OCI-LY3 (cell line): ENCODE measurements at regions not wholly inside any gene's neighbourhood (a gene's known extent, or its start where the extent isn't known, plus 50 kb on each side); places are given as distances from the start of the nearest gene placed in this dataset.

Source experiments
- H2AFZ ChIP-seq: fragments of 200-600, 300-600 bp; shearing (Covaris generic); 2 replicates; pipeline ENCODE4 v1.6.0; 2014; ENCODE audit warnings: antibody characterized with exemption, low read depth, low read length
- H3K27ac ChIP-seq: fragments of 200-600, 300-600 bp; sonication (generic); 2 replicates; pipeline ENCODE4 v1.5.1; 2014; ENCODE audit warnings: mild to moderate bottlenecking, low read length, moderate library complexity, mixed read lengths
- H3K27me3 ChIP-seq: fragments of 200-600, 300-600 bp; sonication (generic); 2 replicates; pipeline ENCODE4 v1.6.1; 2014; ENCODE audit warnings: low read depth, low read length, mixed read lengths
- H3K36me3 ChIP-seq: fragments of 200-600, 300-600 bp; sonication (generic); replicated peaks from 2 replicates; pipeline ENCODE3; 2014; ENCODE audit warnings: low read depth, low read length, mixed read lengths
- H3K4me1 ChIP-seq: fragments of 300-600, 200-600 bp; sonication (generic); 2 replicates; pipeline ENCODE4 v1.6.1; 2014; ENCODE audit warnings: low read length, mixed read lengths
- H3K4me2 ChIP-seq: fragments of 200-600, 300-600 bp; sonication (generic); 2 replicates; pipeline ENCODE4 v1.6.1; 2014; ENCODE audit warnings: low read length, mixed read lengths
- H3K4me3 ChIP-seq: fragments of 300-600, 200-600 bp; sonication (generic); 2 replicates; pipeline ENCODE4 v1.5.1; 2014; ENCODE audit warnings: antibody characterized with exemption, mild to moderate bottlenecking, low read length, moderate library complexity
- H3K79me2 ChIP-seq: fragments of 300-600, 200-600 bp; shearing (Covaris generic); 2 replicates; pipeline ENCODE4 v1.6.1; 2014; ENCODE audit warnings: mild to moderate bottlenecking, low read length, mixed read lengths
- H3K9ac ChIP-seq: fragments of 300-600, 200-600 bp; shearing (Covaris generic); 2 replicates; pipeline ENCODE4 v1.6.0; 2014; ENCODE audit warnings: mild to moderate bottlenecking, low read length, moderate library complexity
- H3K9me3 ChIP-seq: fragments of 200-600, 300-600 bp; shearing (Covaris generic); 2 replicates; pipeline ENCODE4 v1.6.1; 2014; ENCODE audit warnings: low read length, mixed read lengths; ENCODE audit not compliant: insufficient read depth
- H4K20me1 ChIP-seq: fragments of 200-600, 300-600 bp; sonication (generic); 2 replicates; pipeline ENCODE4 v1.6.1; 2016; ENCODE audit warnings: low read length, mixed read lengths; ENCODE audit not compliant: insufficient read depth
- CTCF ChIP-seq: fragments of 200-600, 300-600 bp; sonication (generic); IDR thresholded peaks from 2 replicates; pipeline ENCODE4 v1.5.1; 2014; ENCODE audit warnings: antibody characterized with exemption, low read length, low read depth
- EZH2phosphoT487 ChIP-seq: fragments of 200-600 bp; shearing (Covaris generic); IDR thresholded peaks from 2 replicates; pipeline ENCODE4 v1.6.1; 2018; ENCODE audit warnings: antibody characterized with exemption, mixed run types, low read depth

DNA sequence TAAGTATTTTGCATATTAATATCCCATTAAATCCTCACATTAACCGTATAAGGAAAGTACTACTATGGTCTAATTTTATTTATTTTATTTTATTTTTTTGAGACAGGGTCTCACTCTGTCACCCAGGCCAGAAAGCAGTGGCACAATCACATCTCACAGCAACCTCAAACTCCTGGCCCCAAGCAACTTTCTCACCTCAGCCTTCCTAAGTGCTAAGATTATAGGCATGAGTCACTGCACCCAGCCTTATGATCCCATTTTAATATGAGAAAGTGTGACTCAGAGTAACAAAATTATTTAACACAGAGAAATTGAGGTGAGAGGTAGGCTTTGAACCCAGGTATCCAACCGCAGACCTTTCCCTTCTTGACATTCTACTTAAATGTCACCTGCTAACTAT, 330.0 kb upstream of the POU3F3 start:
- H3K9ac ChIP-seq: no peak overlapping the region
- H3K4me2 ChIP-seq: no peak overlapping the region
- no peaks in the 10 kb centered on the region for H3K4me1 ChIP-seq
- H3K27me3 ChIP-seq: 0 out of 2 replicates have a peak, but pooled peaks cover 10% of the 10 kb centered on the region
- H3K79me2 ChIP-seq: no peaks in the 10 kb centered on the region
- H3K27ac ChIP-seq: no peak overlapping the region
- H2AFZ ChIP-seq: no peak overlapping the region
- no peak overlapping the region for H3K4me3 ChIP-seq
- no peaks in the 10 kb centered on the region for H4K20me1 ChIP-seq
- no peak for TF ChIP-seq EZH2phosphoT487
- no peak for TF ChIP-seq CTCF
- no peaks in the 10 kb centered on the region for H3K36me3 ChIP-seq
- no peaks in the 10 kb centered on the region for H3K9me3 ChIP-seq

- Histone ChIP-seq H3K4me1 (no peaks in the 10 kb centered on the region), H3K27ac (no peak overlapping the region), H3K79me2 (no peaks in the 10 kb centered on the region), H2AFZ (no peak overlapping the region), H4K20me1 (no peaks in the 10 kb centered on the region), H3K4me2 (no peak overlapping the region), H3K9ac (no peak overlapping the region), H3K9me3 (no peaks in the 10 kb centered on the region), H3K36me3 (no peaks in the 10 kb centered on the region), H3K27me3 (no peaks in the 10 kb centered on the region), H3K4me3 (no peak overlapping the region)
- TF ChIP-seq CTCF: no peak
- TF ChIP-seq EZH2phosphoT487: no peak
Observed at GRCh38 chr2:104528101-104528500, 325.8 kb upstream of the POU3F3 start.

GRCh38 chr2:104531122-104531521, 322.8 kb upstream of the POU3F3 start:
- Histone ChIP-seq H3K27me3 (no peaks in the 10 kb centered on the region), H3K4me3 (no peak overlapping the region), H2AFZ (no peak overlapping the region), H3K4me2 (no peak overlapping the region), H3K79me2 (no peaks in the 10 kb centered on the region), H3K9ac (no peak overlapping the region), H3K4me1 (no peaks in the 10 kb centered on the region), H3K36me3 (no peaks in the 10 kb centered on the region), H4K20me1 (no peaks in the 10 kb centered on the region), H3K9me3 (no peaks in the 10 kb centered on the region), H3K27ac (no peak overlapping the region)
- no peak for TF ChIP-seq CTCF
- no peak for TF ChIP-seq EZH2phosphoT487

DNA sequence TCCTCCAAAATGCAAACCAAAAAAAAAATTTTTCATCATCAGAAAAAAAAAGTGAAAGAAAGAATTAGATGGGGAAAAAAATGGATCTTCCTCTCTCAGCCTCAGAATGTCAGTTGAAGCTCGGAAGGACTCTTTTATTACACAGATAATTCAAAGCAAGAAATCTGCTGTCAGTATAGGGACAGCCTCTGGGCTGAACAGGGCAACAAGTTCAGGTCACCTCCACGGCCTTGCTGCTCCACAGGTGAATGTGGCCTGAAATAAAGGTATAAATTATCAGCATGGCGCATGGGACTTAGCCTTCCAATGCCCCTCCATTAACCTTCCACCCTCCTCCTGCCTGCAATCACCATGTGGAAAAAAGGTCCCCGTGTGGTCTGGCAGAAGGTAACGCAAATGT, 316.8 kb upstream of the POU3F3 start:
- no peak overlapping the region for H3K4me2 ChIP-seq
- no peaks in the 10 kb centered on the region for H3K36me3 ChIP-seq
- H3K9me3 ChIP-seq: no peaks in the 10 kb centered on the region
- no peak overlapping the region for H3K27ac ChIP-seq
- H3K4me1 ChIP-seq: no peaks in the 10 kb centered on the region; the same call in 1 of the 2 replicates
- no peaks in the 10 kb centered on the region for H3K27me3 ChIP-seq
- no peaks in the 10 kb centered on the region for H3K79me2 ChIP-seq
- no peak overlapping the region for H2AFZ ChIP-seq
- TF ChIP-seq EZH2phosphoT487 (no peak), CTCF (no peak)
- H4K20me1 ChIP-seq: no peaks in the 10 kb centered on the region
- no peak overlapping the region for H3K9ac ChIP-seq
- no peak overlapping the region for H3K4me3 ChIP-seq
